ENCODE measurements at regions not wholly inside any gene's neighbourhood (a gene's known extent, or its start where the extent isn't known, plus 50 kb on each side); places are given as distances from the start of the nearest gene placed in this dataset.
"Not testable (repeated sequence)": the region's sequence is repeated elsewhere in the genome, so short reads cannot be mapped to it uniquely, and the experiment has no call there.

- H3K27ac ChIP-seq (ENCODE audit: low read depth, low read length); H3K4me1 ChIP-seq (ENCODE audit: control insufficient read depth, insufficient read depth, low read length); H3K27me3 ChIP-seq (ENCODE audit: control insufficient read depth, insufficient read depth, low read length); H3K9ac ChIP-seq (ENCODE audit: low read length); H3K36me3 ChIP-seq (ENCODE audit: control insufficient read depth, insufficient read depth, low read length); H3K4me3 ChIP-seq (ENCODE audit: low read length): not testable (repeated sequence)
Measured at GRCh38 chr4:177534841-177535240, 92.6 kb upstream of the AGA start.

GRCh38 chr4:177546745-177547144 is 104.5 kb upstream of the AGA start:
- no peak overlapping the region for H3K27ac ChIP-seq (ENCODE audit: low read depth, low read length)
- no peaks in the 10 kb centered on the region for H3K4me1 ChIP-seq (ENCODE audit: control insufficient read depth, insufficient read depth, low read length)
- no peaks in the 10 kb centered on the region for H3K36me3 ChIP-seq (ENCODE audit: control insufficient read depth, insufficient read depth, low read length)
- H3K4me3 ChIP-seq (ENCODE audit: low read length), result no peak overlapping the region
- H3K27me3 ChIP-seq (ENCODE audit: control insufficient read depth, insufficient read depth, low read length), result no peaks in the 10 kb centered on the region
- H3K9ac ChIP-seq (ENCODE audit: low read length), result no peak overlapping the region

GRCh38 chr4:177547985-177548384 is 105.7 kb upstream of the AGA start:
- H3K4me1 ChIP-seq (ENCODE audit: control insufficient read depth, insufficient read depth, low read length), result no peaks in the 10 kb centered on the region
- H3K9ac ChIP-seq (ENCODE audit: low read length), result no peak overlapping the region
- H3K27me3 ChIP-seq (ENCODE audit: control insufficient read depth, insufficient read depth, low read length), result no peaks in the 10 kb centered on the region
- no peak overlapping the region for H3K27ac ChIP-seq (ENCODE audit: low read depth, low read length)
- H3K36me3 ChIP-seq (ENCODE audit: control insufficient read depth, insufficient read depth, low read length), result no peaks in the 10 kb centered on the region
- H3K4me3 ChIP-seq (ENCODE audit: low read length), result no peak overlapping the region

GRCh38 chr4:177555007-177555574 is 112.9 kb upstream of the AGA start:
- Histone ChIP-seq H3K9ac (ENCODE audit: low read length) (no peak overlapping the region), H3K27me3 (ENCODE audit: control insufficient read depth, insufficient read depth, low read length) (no peaks in the 10 kb centered on the region), H3K4me3 (ENCODE audit: low read length) (no peak overlapping the region), H3K4me1 (ENCODE audit: control insufficient read depth, insufficient read depth, low read length) (no peaks in the 10 kb centered on the region), H3K36me3 (ENCODE audit: control insufficient read depth, insufficient read depth, low read length) (no peaks in the 10 kb centered on the region), H3K27ac (ENCODE audit: low read depth, low read length) (no peak overlapping the region)

- H3K4me1 ChIP-seq (ENCODE audit: control insufficient read depth, insufficient read depth, low read length), result no peaks in the 10 kb centered on the region
- no peak overlapping the region for H3K27ac ChIP-seq (ENCODE audit: low read depth, low read length)
- H3K4me3 ChIP-seq (ENCODE audit: low read length), result no peak overlapping the region
- no peaks in the 10 kb centered on the region for H3K36me3 ChIP-seq (ENCODE audit: control insufficient read depth, insufficient read depth, low read length)
- no peak overlapping the region for H3K9ac ChIP-seq (ENCODE audit: low read length)
- H3K27me3 ChIP-seq (ENCODE audit: control insufficient read depth, insufficient read depth, low read length), result no peaks in the 10 kb centered on the region
Measured at GRCh38 chr4:177557416-177557815, 115.2 kb upstream of the AGA start.

GRCh38 chr4:177558995-177559394 is 116.8 kb upstream of the AGA start:
- H3K9ac ChIP-seq (ENCODE audit: low read length), result no peak overlapping the region
- no peaks in the 10 kb centered on the region for H3K4me1 ChIP-seq (ENCODE audit: control insufficient read depth, insufficient read depth, low read length)
- H3K36me3 ChIP-seq (ENCODE audit: control insufficient read depth, insufficient read depth, low read length), result no peaks in the 10 kb centered on the region
- H3K27ac ChIP-seq (ENCODE audit: low read depth, low read length), result no peak overlapping the region
- no peak overlapping the region for H3K4me3 ChIP-seq (ENCODE audit: low read length)
- no peaks in the 10 kb centered on the region for H3K27me3 ChIP-seq (ENCODE audit: control insufficient read depth, insufficient read depth, low read length)

GRCh38 chr4:177562163-177562562 is 119.9 kb upstream of the AGA start:
- H3K27ac ChIP-seq (ENCODE audit: low read depth, low read length), result no peak overlapping the region
- H3K9ac ChIP-seq (ENCODE audit: low read length), result no peak overlapping the region
- no peak overlapping the region for H3K4me3 ChIP-seq (ENCODE audit: low read length)
- H3K4me1 ChIP-seq (ENCODE audit: control insufficient read depth, insufficient read depth, low read length), result no peaks in the 10 kb centered on the region
- no peaks in the 10 kb centered on the region for H3K36me3 ChIP-seq (ENCODE audit: control insufficient read depth, insufficient read depth, low read length)
- H3K27me3 ChIP-seq (ENCODE audit: control insufficient read depth, insufficient read depth, low read length), result no peaks in the 10 kb centered on the region

GRCh38 chr4:177562859-177563258 is 120.6 kb upstream of the AGA start:
- H3K27me3 ChIP-seq (ENCODE audit: control insufficient read depth, insufficient read depth, low read length), result no peaks in the 10 kb centered on the region
- H3K4me1 ChIP-seq (ENCODE audit: control insufficient read depth, insufficient read depth, low read length), result no peaks in the 10 kb centered on the region
- H3K4me3 ChIP-seq (ENCODE audit: low read length), result no peak overlapping the region

GRCh38 chr4:177566691-177567090 is 124.5 kb upstream of the AGA start:
- no peaks in the 10 kb centered on the region for H3K4me1 ChIP-seq (ENCODE audit: control insufficient read depth, insufficient read depth, low read length)
- H3K36me3 ChIP-seq (ENCODE audit: control insufficient read depth, insufficient read depth, low read length), result no peaks in the 10 kb centered on the region
- H3K4me3 ChIP-seq (ENCODE audit: low read length), result no peak overlapping the region
- no peak overlapping the region for H3K27ac ChIP-seq (ENCODE audit: low read depth, low read length)
- no peaks in the 10 kb centered on the region for H3K27me3 ChIP-seq (ENCODE audit: control insufficient read depth, insufficient read depth, low read length)
- no peak overlapping the region for H3K9ac ChIP-seq (ENCODE audit: low read length)

More at GRCh38 chr4:177562859-177563258, 120.6 kb upstream of the AGA start:
- Histone ChIP-seq H3K27ac (ENCODE audit: low read depth, low read length) (no peak overlapping the region), H3K36me3 (ENCODE audit: control insufficient read depth, insufficient read depth, low read length) (no peaks in the 10 kb centered on the region), H3K9ac (ENCODE audit: low read length) (no peak overlapping the region)

GRCh38 chr4:177568931-177569330 is 126.7 kb upstream of the AGA start:
- Histone ChIP-seq H3K4me3 (ENCODE audit: low read length) (no peak overlapping the region), H3K9ac (ENCODE audit: low read length) (no peak overlapping the region), H3K27ac (ENCODE audit: low read depth, low read length) (no peak overlapping the region), H3K4me1 (ENCODE audit: control insufficient read depth, insufficient read depth, low read length) (no peaks in the 10 kb centered on the region), H3K27me3 (ENCODE audit: control insufficient read depth, insufficient read depth, low read length) (no peaks in the 10 kb centered on the region), H3K36me3 (ENCODE audit: control insufficient read depth, insufficient read depth, low read length) (no peaks in the 10 kb centered on the region)

- Histone ChIP-seq H3K27me3 (ENCODE audit: control insufficient read depth, insufficient read depth, low read length) (no peaks in the 10 kb centered on the region), H3K27ac (ENCODE audit: low read depth, low read length) (no peak overlapping the region), H3K36me3 (ENCODE audit: control insufficient read depth, insufficient read depth, low read length) (no peaks in the 10 kb centered on the region), H3K9ac (ENCODE audit: low read length) (no peak overlapping the region), H3K4me1 (ENCODE audit: control insufficient read depth, insufficient read depth, low read length) (no peaks in the 10 kb centered on the region), H3K4me3 (ENCODE audit: low read length) (no peak overlapping the region)
Measured at GRCh38 chr4:177569434-177569833, 127.2 kb upstream of the AGA start.

GRCh38 chr4:177573507-177573906 is 131.3 kb upstream of the AGA start:
- Histone ChIP-seq H3K4me1 (ENCODE audit: control insufficient read depth, insufficient read depth, low read length) (no peaks in the 10 kb centered on the region), H3K9ac (ENCODE audit: low read length) (no peak overlapping the region), H3K27me3 (ENCODE audit: control insufficient read depth, insufficient read depth, low read length) (no peaks in the 10 kb centered on the region), H3K36me3 (ENCODE audit: control insufficient read depth, insufficient read depth, low read length) (no peaks in the 10 kb centered on the region), H3K27ac (ENCODE audit: low read depth, low read length) (no peak overlapping the region), H3K4me3 (ENCODE audit: low read length) (no peak overlapping the region)

- Histone ChIP-seq H3K9ac (ENCODE audit: low read length) (no peak overlapping the region), H3K4me3 (ENCODE audit: low read length) (no peak overlapping the region), H3K27me3 (ENCODE audit: control insufficient read depth, insufficient read depth, low read length) (no peaks in the 10 kb centered on the region), H3K36me3 (ENCODE audit: control insufficient read depth, insufficient read depth, low read length) (no peaks in the 10 kb centered on the region), H3K27ac (ENCODE audit: low read depth, low read length) (no peak overlapping the region), H3K4me1 (ENCODE audit: control insufficient read depth, insufficient read depth, low read length) (no peaks in the 10 kb centered on the region)
Measured at GRCh38 chr4:177574446-177574845, 132.2 kb upstream of the AGA start.
